CD4-positive, alpha-beta T cell (primary cell): ENCODE measurements at regions not wholly inside any gene's neighbourhood (a gene's known extent, or its start where the extent isn't known, plus 50 kb on each side); places are given as distances from the start of the nearest gene placed in this dataset.

Experiments
- ATAC-seq: fragments of 200-7000 bp; cut with Tn5 transposase; one replicate; pipeline ENCODE4 v1.10.0; 2022; ENCODE audit warnings: mild to moderate bottlenecking; ENCODE audit not compliant: poor library complexity
- CTCF ChIA-PET: fragments of 350-600 bp; sonication (Branson Sonifier 250); formaldehyde crosslinking; loops from one replicate; lab custom pipeline; 2021; ENCODE audit warnings: antibody characterized with exemption, inconsistent platforms; lab: Charles Lee
- POLR2A ChIA-PET: fragments of 350-600 bp; sonication (Branson Sonifier 250); formaldehyde crosslinking; loops from one replicate; lab custom pipeline; 2021; ENCODE audit warnings: antibody characterized with exemption, inconsistent platforms; lab: Charles Lee
- DNase-seq, 14 experiments: peaks; one replicate each; pipeline ENCODE4 v3.0.0-alpha.2; 2013 to 2020; ENCODE audit warnings: mixed read lengths in 2 of 14
- H3K27ac ChIP-seq, 2 donors: one replicate each; pipeline versions ENCODE4 v1.5.1 to v1.7.0; 2013; ENCODE audit warnings: low read length in 2 of 2, low read depth in 1 of 2, mild to moderate bottlenecking in 1 of 2
- H3K27me3 ChIP-seq, 2 experiments: 1 replicate in 1 of 2; 2 replicates in 1 of 2; pipeline versions ENCODE4 v1.6.1 to v1.7.0; 2013; ENCODE audit warnings: low read length in 2 of 2, control low read depth in 1 of 2, mild to moderate bottlenecking in 1 of 2, moderate library complexity in 1 of 2; ENCODE audit not compliant: insufficient read depth in 2 of 2, control insufficient read depth in 1 of 2
- H3K36me3 ChIP-seq: one replicate; pipeline ENCODE4 v1.6.1; 2013; ENCODE audit warnings: low read length, control low read depth; ENCODE audit not compliant: insufficient read depth
- H3K4me1 ChIP-seq: one replicate; pipeline ENCODE4 v1.6.1; 2013; ENCODE audit warnings: low read length, control low read depth; ENCODE audit not compliant: insufficient read depth
- H3K4me3 ChIP-seq: one replicate; pipeline ENCODE4 v1.5.1; 2013; ENCODE audit warnings: mild to moderate bottlenecking, low read length, moderate library complexity
- H3K9me3 ChIP-seq, 2 experiments: 1 replicate in 1 of 2; 2 replicates in 1 of 2; pipeline versions ENCODE4 v1.6.1 to v1.7.0; 2013; ENCODE audit warnings: low read length in 2 of 2, mild to moderate bottlenecking in 2 of 2, control low read depth in 1 of 2, moderate library complexity in 1 of 2; ENCODE audit not compliant: control insufficient read depth in 1 of 2, insufficient read depth in 1 of 2
- H3K27ac Mint-ChIP-seq: one replicate; pipeline ENCODE4 v1.8.0; 2020; ENCODE audit warnings: mixed read lengths
- H3K27me3 Mint-ChIP-seq: one replicate; pipeline ENCODE4 v1.8.0; 2021; ENCODE audit warnings: mixed read lengths
- H3K36me3 Mint-ChIP-seq: one replicate; pipeline ENCODE4 v1.8.0; 2021; ENCODE audit warnings: low read depth, mixed read lengths
- H3K4me1 Mint-ChIP-seq: one replicate; pipeline ENCODE4 v1.8.0; 2021; ENCODE audit warnings: low read depth, mixed read lengths
- H3K4me3 Mint-ChIP-seq: one replicate; pipeline ENCODE4 v1.8.0; 2020; ENCODE audit warnings: mild to moderate bottlenecking, mixed read lengths
- H3K9me3 Mint-ChIP-seq: one replicate; pipeline ENCODE4 v1.8.0; 2020; ENCODE audit warnings: mixed read lengths
- intact Hi-C, 2 experiments: fragments of 100-400 bp; cut with DNase I in 1 of 2; cut with micrococcal nuclease in 1 of 2; formaldehyde crosslinking; loops; one replicate each; pipeline versions ENCODE4 v1.15.1 to v1.9.0; 2023 to 2025; cut with DNase I, micrococcal nuclease
- TF ChIP-seq, protein P1 (sequence below): fragments of 200-600 bp; IDR thresholded peaks from one replicate; pipeline ENCODE4 v1.8.0; 2022; ENCODE audit warnings: antibody characterized with exemption, mild to moderate bottlenecking

- Histone ChIP-seq H3K4me1 (no peaks in the 10 kb centered on the region), H3K27me3 (no peaks in the 10 kb centered on the region), H3K9me3 (no peaks in the 10 kb centered on the region), H3K27ac (no peak overlapping the region), H3K36me3 (no peaks in the 10 kb centered on the region), H3K4me3 (no peak overlapping the region)
- ChIA-PET POLR2A (no interaction called here), CTCF (no interaction called here)
- Mint-ChIP-seq H3K27ac (no peak overlapping the region), H3K36me3 (no peaks in the 10 kb centered on the region), H3K4me1 (no peaks in the 10 kb centered on the region), H3K27me3 (no peaks in the 10 kb centered on the region), H3K9me3 (peaks cover 9% of the 10 kb centered on the region), H3K4me3 (no peak overlapping the region)
- intact Hi-C loops, result no loop called here
- ATAC-seq, result no peak
- TF ChIP-seq, protein P1, sequence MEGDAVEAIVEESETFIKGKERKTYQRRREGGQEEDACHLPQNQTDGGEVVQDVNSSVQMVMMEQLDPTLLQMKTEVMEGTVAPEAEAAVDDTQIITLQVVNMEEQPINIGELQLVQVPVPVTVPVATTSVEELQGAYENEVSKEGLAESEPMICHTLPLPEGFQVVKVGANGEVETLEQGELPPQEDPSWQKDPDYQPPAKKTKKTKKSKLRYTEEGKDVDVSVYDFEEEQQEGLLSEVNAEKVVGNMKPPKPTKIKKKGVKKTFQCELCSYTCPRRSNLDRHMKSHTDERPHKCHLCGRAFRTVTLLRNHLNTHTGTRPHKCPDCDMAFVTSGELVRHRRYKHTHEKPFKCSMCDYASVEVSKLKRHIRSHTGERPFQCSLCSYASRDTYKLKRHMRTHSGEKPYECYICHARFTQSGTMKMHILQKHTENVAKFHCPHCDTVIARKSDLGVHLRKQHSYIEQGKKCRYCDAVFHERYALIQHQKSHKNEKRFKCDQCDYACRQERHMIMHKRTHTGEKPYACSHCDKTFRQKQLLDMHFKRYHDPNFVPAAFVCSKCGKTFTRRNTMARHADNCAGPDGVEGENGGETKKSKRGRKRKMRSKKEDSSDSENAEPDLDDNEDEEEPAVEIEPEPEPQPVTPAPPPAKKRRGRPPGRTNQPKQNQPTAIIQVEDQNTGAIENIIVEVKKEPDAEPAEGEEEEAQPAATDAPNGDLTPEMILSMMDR, result no peak
- no peak for DNase-seq
These were observed 553.9 kb downstream of the PRR16 start for GRCh38 chr5:121018004-121018403.

DNA sequence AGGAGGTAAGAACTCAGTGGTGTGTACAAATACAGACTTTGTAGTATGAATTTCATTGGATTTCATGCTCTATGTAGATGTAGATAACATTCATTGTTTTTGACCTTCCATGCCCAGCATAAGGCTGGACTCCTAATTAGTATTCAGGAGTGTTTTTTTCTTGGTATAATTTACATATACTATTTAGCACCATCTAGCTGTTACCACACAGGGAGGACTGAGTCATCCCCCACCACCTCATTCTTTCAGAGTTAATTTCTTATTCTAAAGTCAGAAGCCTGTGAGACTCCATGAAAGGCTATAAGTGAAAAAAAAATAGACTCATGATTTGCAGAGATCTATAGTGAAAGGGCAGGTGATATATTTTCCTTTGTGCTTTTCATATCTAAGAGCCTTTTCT is 555.0 kb downstream of the PRR16 start:
- no peaks in the 10 kb centered on the region for H3K9me3 ChIP-seq
- DNase-seq (no peak), ATAC-seq (no peak)
- peaks cover 9% of the 10 kb centered on the region for H3K9me3 Mint-ChIP-seq
- H3K27me3 ChIP-seq, result no peaks in the 10 kb centered on the region
- TF ChIP-seq, protein P1, result no peak
- intact Hi-C loops, result no loop called here
- no peak overlapping the region for H3K4me3 Mint-ChIP-seq
- H3K4me1 ChIP-seq, result no peaks in the 10 kb centered on the region
- no peaks in the 10 kb centered on the region for H3K36me3 Mint-ChIP-seq
- no peaks in the 10 kb centered on the region for H3K36me3 ChIP-seq
- no peaks in the 10 kb centered on the region for H3K27me3 Mint-ChIP-seq
- no peaks in the 10 kb centered on the region for H3K4me1 Mint-ChIP-seq
- no peak overlapping the region for H3K27ac ChIP-seq
- no peak overlapping the region for H3K27ac Mint-ChIP-seq
- no peak overlapping the region for H3K4me3 ChIP-seq
- ChIA-PET CTCF (no interaction called here), POLR2A (interaction anchor here (0.6 kb wide), 1 partner anchor 15 kb away, joined by 4 read pairs; no protein-coding TSS in a partner anchor)

DNA sequence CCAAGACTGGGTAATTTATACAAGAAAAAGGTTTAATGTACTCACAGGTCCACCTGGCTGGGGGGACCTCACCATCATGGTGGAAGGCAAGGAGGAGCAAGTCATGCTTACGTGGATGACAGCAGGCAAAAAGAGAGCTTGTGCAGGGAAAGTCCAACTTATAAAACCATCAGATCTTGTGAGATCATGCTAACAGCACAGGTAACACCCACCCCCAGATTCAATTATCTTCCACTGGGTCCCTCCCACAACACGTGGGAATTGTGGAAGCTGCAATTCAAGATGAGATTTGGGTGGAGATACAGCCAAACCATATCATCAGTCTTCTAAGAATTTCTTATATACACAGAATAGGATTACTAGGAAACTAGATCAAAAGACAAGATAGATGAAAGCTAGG is 555.6 kb downstream of the PRR16 start:
- ChIA-PET CTCF (no interaction called here), POLR2A (interaction anchor here (0.6 kb wide), 1 partner anchor 14 kb away, joined by 4 read pairs; no protein-coding TSS in a partner anchor)
- Histone ChIP-seq H3K9me3 (no peaks in the 10 kb centered on the region), H3K36me3 (no peaks in the 10 kb centered on the region), H3K27me3 (no peaks in the 10 kb centered on the region), H3K4me3 (no peak overlapping the region), H3K4me1 (no peaks in the 10 kb centered on the region), H3K27ac (no peak overlapping the region)
- Mint-ChIP-seq H3K9me3 (peaks cover 9% of the 10 kb centered on the region), H3K27ac (no peak overlapping the region), H3K27me3 (no peaks in the 10 kb centered on the region), H3K4me1 (no peaks in the 10 kb centered on the region), H3K36me3 (no peaks in the 10 kb centered on the region), H3K4me3 (no peak overlapping the region)
- DNase-seq (no peak), ATAC-seq (no peak)
- TF ChIP-seq, protein P1, result no peak
- intact Hi-C loops, result no loop called here
